ENCODE measurements at regions not wholly inside any gene's neighbourhood (a gene's known extent, or its start where the extent isn't known, plus 50 kb on each side); places are given as distances from the start of the nearest gene placed in this dataset.

DNA sequence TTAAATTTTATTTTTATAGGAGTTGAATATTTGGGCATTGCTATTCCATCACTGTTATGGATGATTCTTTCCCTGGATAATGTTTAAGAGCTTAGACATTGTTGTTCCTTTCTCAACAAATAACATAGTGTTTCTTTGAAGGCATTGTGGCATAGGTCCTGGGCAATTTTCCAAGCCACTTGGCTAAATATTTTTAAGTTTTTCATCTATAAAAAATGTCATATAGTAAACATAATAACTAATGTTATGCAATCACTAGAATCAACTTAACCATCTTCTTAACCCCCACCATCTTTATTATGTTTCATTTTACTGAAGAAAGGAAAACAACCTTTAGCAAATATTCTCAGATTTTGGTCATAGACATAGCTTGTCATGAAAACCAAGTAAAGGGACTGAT lies 600.6 kb upstream of the LMO3 start:
- Histone ChIP-seq H3K4me2 (ENCODE audit: low read length) (no peak overlapping the region), H3K4me3 (ENCODE audit: low read depth, low read length) (no peak overlapping the region), H3K4me1 (no peaks in the 10 kb centered on the region), H3K27ac (no peak overlapping the region), H3K36me3 (ENCODE audit: control insufficient read depth, insufficient read depth, low read length) (peaks cover 3% of the 10 kb centered on the region), H3K9ac (no peak overlapping the region), H3K79me2 (no peaks in the 10 kb centered on the region), H3K27me3 (ENCODE audit: control insufficient read depth, insufficient read depth, low read length) (no peaks in the 10 kb centered on the region), H2AFZ (no peak overlapping the region), H3K9me3 (ENCODE audit: control insufficient read depth, low read length) (no peaks in the 10 kb centered on the region)
- no peak for TF ChIP-seq CTCF (IDR thresholded peaks at IDR 0.05)

- no peak overlapping the region for H3K27ac ChIP-seq
- no peak for TF ChIP-seq CTCF (IDR thresholded peaks at IDR 0.05)
- H3K4me1 ChIP-seq, result no peaks in the 10 kb centered on the region
- no peak overlapping the region for H2AFZ ChIP-seq
- no peaks in the 10 kb centered on the region for H3K36me3 ChIP-seq (ENCODE audit: control insufficient read depth, insufficient read depth, low read length)
- H3K4me3 ChIP-seq (ENCODE audit: low read depth, low read length), result no peak overlapping the region
- no peak overlapping the region for H3K9ac ChIP-seq
- H3K27me3 ChIP-seq (ENCODE audit: control insufficient read depth, insufficient read depth, low read length), result no peaks in the 10 kb centered on the region
- H3K4me2 ChIP-seq (ENCODE audit: low read length), result no peak overlapping the region
- no peaks in the 10 kb centered on the region for H3K79me2 ChIP-seq
- H3K9me3 ChIP-seq (ENCODE audit: control insufficient read depth, low read length), result no peaks in the 10 kb centered on the region
Measured at GRCh38 chr12:17204289-17205054, 598.5 kb upstream of the LMO3 start.

DNA sequence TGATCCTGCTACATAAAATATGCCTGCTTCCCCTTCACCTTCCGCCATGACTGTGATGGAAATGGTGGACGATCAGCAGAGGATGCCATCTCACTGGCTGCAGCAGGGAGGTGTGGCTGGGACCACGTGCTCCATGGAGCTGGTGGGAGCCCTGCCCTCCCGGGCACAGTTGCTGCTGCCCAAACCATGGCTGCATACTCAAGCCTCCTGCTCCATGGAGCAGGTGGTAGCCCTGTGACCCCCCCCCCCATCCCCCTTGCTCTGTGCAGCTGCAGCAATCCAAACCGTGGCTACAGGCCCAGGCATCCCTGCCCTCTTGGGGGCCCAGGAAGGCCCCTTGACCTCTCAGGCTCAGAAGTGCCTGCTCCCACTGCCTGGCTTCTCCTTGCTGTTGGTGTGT lies 597.5 kb upstream of the LMO3 start:
- Histone ChIP-seq H3K4me1 (no peaks in the 10 kb centered on the region), H3K9me3 (ENCODE audit: control insufficient read depth, low read length) (no peaks in the 10 kb centered on the region), H3K27ac (no peak overlapping the region), H3K79me2 (no peaks in the 10 kb centered on the region), H3K4me2 (ENCODE audit: low read length) (no peak overlapping the region), H3K4me3 (ENCODE audit: low read depth, low read length) (no peak overlapping the region), H3K27me3 (ENCODE audit: control insufficient read depth, insufficient read depth, low read length) (no peaks in the 10 kb centered on the region), H2AFZ (no peak overlapping the region), H3K36me3 (ENCODE audit: control insufficient read depth, insufficient read depth, low read length) (no peaks in the 10 kb centered on the region), H3K9ac (no peak overlapping the region)
- TF ChIP-seq CTCF (IDR thresholded peaks at IDR 0.05), result no peak

DNA sequence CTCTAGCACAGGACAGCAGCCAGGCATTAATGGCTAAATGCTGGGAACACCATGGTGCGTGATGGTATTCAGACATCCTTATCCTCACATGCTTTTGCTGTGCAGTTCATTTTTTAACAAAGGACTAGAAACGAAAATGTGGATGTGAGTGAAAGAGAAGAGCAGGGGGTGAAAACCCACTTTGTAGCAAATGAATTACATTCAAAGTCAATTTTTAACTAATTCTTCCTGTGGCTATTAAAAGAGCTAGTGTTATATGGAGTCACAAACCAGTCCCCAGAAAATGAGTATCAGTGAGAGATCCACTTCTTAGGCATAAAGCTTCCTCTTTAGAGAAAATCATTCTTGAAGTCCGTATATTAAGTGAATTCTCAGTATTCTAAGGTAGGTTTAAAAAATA lies 592.0 kb upstream of the LMO3 start:
- no peak for TF ChIP-seq CTCF (IDR thresholded peaks at IDR 0.05)
- H3K79me2 ChIP-seq, result no peaks in the 10 kb centered on the region
- H3K27me3 ChIP-seq (ENCODE audit: control insufficient read depth, insufficient read depth, low read length), result no peaks in the 10 kb centered on the region
- no peak overlapping the region for H3K4me2 ChIP-seq (ENCODE audit: low read length)
- no peaks in the 10 kb centered on the region for H3K36me3 ChIP-seq (ENCODE audit: control insufficient read depth, insufficient read depth, low read length)
- H3K9ac ChIP-seq, result no peak overlapping the region
- H3K4me1 ChIP-seq, result no peaks in the 10 kb centered on the region
- H2AFZ ChIP-seq, result no peak overlapping the region
- H3K27ac ChIP-seq, result no peak overlapping the region
- H3K4me3 ChIP-seq (ENCODE audit: low read depth, low read length), result no peak overlapping the region
- H3K9me3 ChIP-seq (ENCODE audit: control insufficient read depth, low read length), result no peaks in the 10 kb centered on the region

GRCh38 chr12:17192721-17193120 lies 586.8 kb upstream of the LMO3 start:
- no peaks in the 10 kb centered on the region for H3K9me3 ChIP-seq (ENCODE audit: control insufficient read depth, low read length)
- H3K4me2 ChIP-seq (ENCODE audit: low read length), result no peak overlapping the region
- TF ChIP-seq CTCF (IDR thresholded peaks at IDR 0.05), result no peak
- no peak overlapping the region for H3K9ac ChIP-seq
- no peak overlapping the region for H2AFZ ChIP-seq
- no peaks in the 10 kb centered on the region for H3K79me2 ChIP-seq
- H3K27ac ChIP-seq, result no peak overlapping the region
- no peaks in the 10 kb centered on the region for H3K27me3 ChIP-seq (ENCODE audit: control insufficient read depth, insufficient read depth, low read length)
- no peak overlapping the region for H3K4me3 ChIP-seq (ENCODE audit: low read depth, low read length)
- no peaks in the 10 kb centered on the region for H3K36me3 ChIP-seq (ENCODE audit: control insufficient read depth, insufficient read depth, low read length)
- no peaks in the 10 kb centered on the region for H3K4me1 ChIP-seq

All from parathyroid adenoma (tissue), 2 donors.